ENCODE measurements at regions not wholly inside any gene's neighbourhood (a gene's known extent, or its start where the extent isn't known, plus 50 kb on each side); places are given as distances from the start of the nearest gene placed in this dataset.
"Not testable (repeated sequence)": the region's sequence is repeated elsewhere in the genome, so short reads cannot be mapped to it uniquely, and the experiment has no call there.

DNA sequence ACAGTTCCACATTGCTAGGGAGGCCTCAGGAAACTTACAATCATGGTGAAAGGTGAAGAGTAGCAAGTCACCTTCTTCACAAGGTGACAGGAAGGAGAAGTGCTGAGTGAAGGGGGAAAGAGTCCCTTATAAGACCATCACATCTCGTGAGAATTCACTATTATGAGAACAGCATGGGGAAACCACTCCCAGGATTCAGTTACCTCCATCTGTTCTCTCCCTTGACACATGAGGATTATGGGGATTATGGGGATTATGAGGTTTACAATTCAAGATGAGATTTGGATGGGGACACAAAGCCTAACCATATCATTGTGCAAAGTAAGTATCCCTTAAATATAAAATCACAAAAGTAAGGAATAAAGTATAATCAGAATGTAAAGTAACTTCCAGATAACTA lies 375.9 kb upstream of the NAALADL2 start:
- Mint-ChIP-seq H3K4me3 (ENCODE audit: low read depth) (no peak overlapping the region), H3K27me3 (ENCODE audit: low read depth) (no peaks in the 10 kb centered on the region), H3K9me3 (no peaks in the 10 kb centered on the region), H3K27ac (no peak overlapping the region), H3K4me1 (ENCODE audit: low read depth) (no peaks in the 10 kb centered on the region), H3K36me3 (ENCODE audit: low read depth) (no peaks in the 10 kb centered on the region)
- DNase-seq (ENCODE audit: low spot score) = no peak
- intact Hi-C loops (cut with micrococcal nuclease) = no loop called here

DNA sequence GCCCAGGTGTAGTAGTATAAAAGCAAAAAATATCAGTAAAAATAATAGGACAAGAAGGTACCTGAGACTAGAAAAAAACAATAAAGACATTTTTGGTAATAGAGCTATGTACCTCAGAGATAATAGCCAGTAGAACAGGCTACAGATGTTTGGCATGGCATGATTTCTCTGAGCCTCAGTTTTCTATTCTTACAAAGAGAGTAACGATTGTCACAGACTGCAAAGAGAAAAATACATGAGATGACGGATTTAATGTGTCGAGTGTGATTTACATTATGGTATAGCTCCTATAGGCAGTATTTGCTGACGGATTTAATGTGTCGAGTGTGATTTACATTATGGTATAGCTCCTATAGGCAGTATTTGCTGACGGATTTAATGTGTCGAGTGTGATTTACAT lies 375.3 kb upstream of the NAALADL2 start:
- H3K36me3 Mint-ChIP-seq (ENCODE audit: low read depth); H3K27ac Mint-ChIP-seq; DNase-seq (ENCODE audit: low spot score); H3K4me3 Mint-ChIP-seq (ENCODE audit: low read depth); intact Hi-C loops (cut with micrococcal nuclease); H3K27me3 Mint-ChIP-seq (ENCODE audit: low read depth); H3K4me1 Mint-ChIP-seq (ENCODE audit: low read depth); H3K9me3 Mint-ChIP-seq: not testable (repeated sequence)

DNA sequence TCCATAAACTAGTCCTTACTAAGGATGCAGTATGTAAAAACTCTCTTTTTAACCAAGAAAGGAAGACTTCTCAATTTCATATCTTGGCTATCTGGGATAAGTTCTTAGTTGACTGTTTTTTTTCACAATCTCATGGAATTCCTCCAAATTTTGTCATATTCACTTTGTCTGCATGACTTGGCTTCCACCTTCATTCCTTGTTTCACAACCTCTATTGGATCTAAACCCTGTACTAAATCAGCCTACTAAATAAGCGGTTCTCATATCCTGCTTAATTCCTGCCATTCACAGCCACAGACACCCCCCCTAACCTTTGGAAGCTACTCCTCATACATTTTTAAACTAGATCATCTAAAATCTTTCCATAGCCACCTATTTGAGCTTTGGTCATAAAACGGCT lies 370.6 kb upstream of the NAALADL2 start:
- Mint-ChIP-seq H3K27ac (no peak overlapping the region), H3K9me3 (peaks cover 6% of the 10 kb centered on the region), H3K4me1 (ENCODE audit: low read depth) (no peaks in the 10 kb centered on the region), H3K4me3 (ENCODE audit: low read depth) (no peak overlapping the region), H3K27me3 (ENCODE audit: low read depth) (no peaks in the 10 kb centered on the region), H3K36me3 (ENCODE audit: low read depth) (no peaks in the 10 kb centered on the region)
- intact Hi-C loops (cut with micrococcal nuclease) = no loop called here
- no peak for DNase-seq (ENCODE audit: low spot score)

DNA sequence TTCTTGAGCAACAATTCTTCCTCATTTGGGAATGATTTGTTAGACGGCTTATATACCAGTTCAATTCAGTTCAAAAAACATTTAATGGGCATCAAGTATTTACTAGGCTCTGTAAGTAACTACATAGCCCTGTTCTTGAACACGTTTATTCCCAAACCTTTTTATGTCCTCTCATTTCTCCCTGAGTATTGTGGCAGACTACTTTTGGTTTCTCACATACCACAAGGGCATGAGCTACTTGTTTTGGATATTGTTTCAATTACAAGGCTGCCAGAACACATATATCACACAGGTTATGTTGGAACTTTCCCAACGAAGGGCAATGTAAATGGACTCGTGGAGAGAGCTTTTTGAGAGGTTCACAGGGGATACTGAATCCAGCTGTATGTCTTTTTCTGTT lies 363.8 kb upstream of the NAALADL2 start:
- Mint-ChIP-seq H3K4me3 (ENCODE audit: low read depth) (no peak overlapping the region), H3K36me3 (ENCODE audit: low read depth) (no peaks in the 10 kb centered on the region), H3K4me1 (ENCODE audit: low read depth) (no peaks in the 10 kb centered on the region), H3K27ac (no peak overlapping the region), H3K27me3 (ENCODE audit: low read depth) (no peaks in the 10 kb centered on the region), H3K9me3 (peaks cover 2% of the 10 kb centered on the region)
- intact Hi-C loops (cut with micrococcal nuclease) = no loop called here
- DNase-seq (ENCODE audit: low spot score) = no peak

DNA sequence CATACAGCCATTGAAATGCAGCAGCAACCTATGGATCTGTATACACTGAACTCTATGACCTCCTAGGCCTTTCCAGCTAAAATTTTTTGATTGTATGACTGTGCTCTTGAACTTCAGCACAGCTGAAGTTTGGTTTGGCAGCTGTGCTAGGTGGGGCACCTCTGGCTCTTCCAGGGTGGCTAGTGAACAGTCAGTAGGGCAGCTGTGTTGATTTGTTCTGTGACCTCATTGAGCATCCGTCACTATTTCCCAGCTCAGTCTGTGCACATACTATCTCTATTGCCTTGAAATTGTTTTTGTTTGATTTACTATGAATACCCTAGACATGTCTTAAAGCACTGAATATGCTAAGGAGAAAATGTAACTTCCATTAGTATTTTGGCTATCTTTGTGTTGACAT lies 363.2 kb upstream of the NAALADL2 start:
- DNase-seq (ENCODE audit: low spot score) = no peak
- Mint-ChIP-seq H3K4me1 (ENCODE audit: low read depth) (no peaks in the 10 kb centered on the region), H3K9me3 (no peaks in the 10 kb centered on the region), H3K27ac (no peak overlapping the region), H3K4me3 (ENCODE audit: low read depth) (no peak overlapping the region), H3K27me3 (ENCODE audit: low read depth) (no peaks in the 10 kb centered on the region), H3K36me3 (ENCODE audit: low read depth) (no peaks in the 10 kb centered on the region)
- intact Hi-C loops (cut with micrococcal nuclease) = no loop called here

DNA sequence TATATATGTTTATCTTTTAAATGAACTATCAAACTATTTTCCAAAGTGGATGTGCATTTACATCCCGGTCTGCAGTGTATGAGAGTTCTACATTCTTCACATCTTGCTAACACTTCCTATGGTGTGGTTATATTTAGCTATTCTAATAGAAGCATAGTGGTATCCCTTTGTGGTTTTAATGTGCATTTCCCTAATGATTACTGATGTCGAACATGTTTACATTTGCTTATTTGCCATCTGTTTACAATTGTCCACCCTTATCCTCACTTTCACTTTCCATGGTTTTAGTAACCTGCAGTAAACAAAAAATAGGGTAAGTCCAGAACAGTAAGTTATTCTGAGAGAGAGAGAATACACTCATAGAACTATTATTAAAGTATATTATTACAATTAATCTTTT lies 360.5 kb upstream of the NAALADL2 start:
- no peaks in the 10 kb centered on the region for H3K36me3 Mint-ChIP-seq (ENCODE audit: low read depth)
- no peak overlapping the region for H3K4me3 Mint-ChIP-seq (ENCODE audit: low read depth)
- no peaks in the 10 kb centered on the region for H3K27me3 Mint-ChIP-seq (ENCODE audit: low read depth)
- no peak overlapping the region for H3K27ac Mint-ChIP-seq
- H3K4me1 Mint-ChIP-seq (ENCODE audit: low read depth) = no peaks in the 10 kb centered on the region
- no peak for DNase-seq (ENCODE audit: low spot score)
- intact Hi-C loops (cut with micrococcal nuclease) = no loop called here
- H3K9me3 Mint-ChIP-seq = no peaks in the 10 kb centered on the region

DNA sequence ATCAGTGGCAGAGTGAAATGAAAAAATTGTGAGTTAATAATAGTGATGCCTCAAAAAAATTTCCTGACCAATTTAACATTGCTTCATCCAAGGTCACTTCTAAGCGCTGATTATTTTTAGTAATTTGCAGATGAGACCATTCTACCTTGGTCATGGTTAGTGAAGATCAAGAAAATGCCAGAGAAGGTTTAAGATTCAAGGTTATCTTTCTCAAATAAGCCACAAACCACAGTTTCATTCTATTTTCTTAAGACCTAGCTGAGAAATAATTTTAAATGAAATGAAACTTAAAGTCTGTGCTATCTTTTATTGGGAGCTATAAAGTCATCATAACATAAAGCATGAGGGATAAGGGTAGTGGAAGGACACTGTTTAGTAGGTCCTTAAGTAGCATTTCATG lies 353.9 kb upstream of the NAALADL2 start:
- no peaks in the 10 kb centered on the region for H3K9me3 Mint-ChIP-seq
- H3K4me1 Mint-ChIP-seq (ENCODE audit: low read depth) = no peaks in the 10 kb centered on the region
- intact Hi-C loops (cut with micrococcal nuclease) = no loop called here
- no peak overlapping the region for H3K27ac Mint-ChIP-seq
- DNase-seq (ENCODE audit: low spot score) = no peak
- no peaks in the 10 kb centered on the region for H3K27me3 Mint-ChIP-seq (ENCODE audit: low read depth)
- H3K4me3 Mint-ChIP-seq (ENCODE audit: low read depth) = no peak overlapping the region
- no peaks in the 10 kb centered on the region for H3K36me3 Mint-ChIP-seq (ENCODE audit: low read depth)

DNA sequence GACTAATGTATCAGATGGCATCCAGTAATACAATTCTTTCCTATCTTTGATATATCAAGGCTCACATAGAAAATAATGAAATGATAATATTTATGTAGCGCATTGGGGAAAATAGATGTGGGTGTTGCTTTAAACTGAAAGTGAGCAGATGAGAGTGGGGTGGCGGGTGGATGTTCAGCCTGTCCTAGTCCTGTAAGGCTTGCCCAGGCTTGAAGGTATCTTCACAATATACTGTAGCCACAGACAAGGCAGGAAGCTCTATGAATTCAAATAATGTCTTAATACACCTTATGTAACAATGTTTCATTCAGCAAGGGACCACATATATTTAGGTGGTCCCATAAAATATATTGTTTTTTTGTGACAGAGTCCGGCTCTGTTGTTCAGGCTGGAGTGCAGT lies 334.9 kb upstream of the NAALADL2 start:
- H3K4me3 Mint-ChIP-seq (ENCODE audit: low read depth) = no peak overlapping the region
- no peak overlapping the region for H3K27ac Mint-ChIP-seq
- H3K4me1 Mint-ChIP-seq (ENCODE audit: low read depth) = no peaks in the 10 kb centered on the region
- no peaks in the 10 kb centered on the region for H3K36me3 Mint-ChIP-seq (ENCODE audit: low read depth)
- H3K27me3 Mint-ChIP-seq (ENCODE audit: low read depth) = no peaks in the 10 kb centered on the region
- intact Hi-C loops (cut with micrococcal nuclease) = no loop called here
- H3K9me3 Mint-ChIP-seq = no peaks in the 10 kb centered on the region
- DNase-seq (ENCODE audit: low spot score) = no peak

DNA sequence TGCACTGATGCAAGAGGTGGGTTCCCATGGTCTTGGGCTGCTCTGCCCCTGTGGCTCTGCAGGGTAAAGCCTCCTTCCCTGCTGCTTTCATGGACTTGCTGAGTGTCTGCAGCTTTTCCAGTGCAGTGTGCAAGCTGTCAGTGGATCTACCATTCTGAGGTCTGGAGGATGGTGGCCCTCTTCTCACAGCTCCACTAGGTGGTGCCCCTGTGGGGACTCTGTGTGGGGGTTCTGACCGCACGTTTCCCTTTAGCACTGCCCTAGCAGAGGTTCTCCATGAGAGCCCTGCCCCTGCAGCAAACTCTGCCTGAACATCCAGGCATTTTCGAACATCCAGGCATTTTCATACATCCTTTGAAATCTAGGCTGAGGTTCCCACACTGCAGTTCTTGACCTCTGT lies 329.8 kb upstream of the NAALADL2 start:
- Mint-ChIP-seq H3K27ac (no peak overlapping the region), H3K36me3 (ENCODE audit: low read depth) (no peaks in the 10 kb centered on the region), H3K27me3 (ENCODE audit: low read depth) (no peaks in the 10 kb centered on the region), H3K4me3 (ENCODE audit: low read depth) (no peak overlapping the region), H3K4me1 (ENCODE audit: low read depth) (no peaks in the 10 kb centered on the region), H3K9me3 (peaks cover 4% of the 10 kb centered on the region)
- intact Hi-C loops (cut with micrococcal nuclease) = no loop called here
- DNase-seq (ENCODE audit: low spot score) = no peak

DNA sequence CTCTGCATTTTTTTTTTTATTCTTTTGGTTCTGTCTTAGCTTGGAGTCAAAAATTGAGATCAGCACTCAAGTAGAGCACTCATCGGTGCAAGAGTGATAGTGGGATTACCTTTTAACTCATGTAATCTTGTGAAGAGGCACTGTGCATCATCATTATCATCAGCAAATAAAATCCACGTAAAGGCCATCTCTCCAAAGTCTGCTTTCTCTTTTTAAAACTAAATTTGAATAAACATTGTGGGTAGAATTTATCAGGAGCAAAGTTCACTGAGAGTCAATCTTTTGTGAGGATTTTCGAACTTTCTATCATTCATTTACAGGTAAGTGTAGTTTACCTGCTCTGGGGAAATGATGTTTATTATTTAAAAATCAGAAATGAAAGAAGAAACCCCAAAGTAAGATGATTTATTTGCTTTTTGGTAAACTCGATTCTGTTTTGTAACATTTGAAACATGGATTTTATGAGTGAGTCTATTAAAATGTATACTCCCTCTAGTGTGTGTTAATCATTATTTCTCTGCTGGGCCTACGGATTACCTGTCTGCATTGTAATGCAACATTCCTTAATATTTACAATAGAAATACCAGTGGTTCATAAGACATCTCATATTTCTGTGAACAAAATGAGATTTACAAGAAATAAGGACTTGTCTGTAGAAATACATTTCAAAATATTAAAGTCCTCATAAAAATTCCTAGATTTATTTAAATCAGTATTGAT lies 327.7 kb upstream of the NAALADL2 start:
- intact Hi-C loops (cut with micrococcal nuclease) = no loop called here
- DNase-seq (ENCODE audit: low spot score) = no peak
- Mint-ChIP-seq H3K4me3 (ENCODE audit: low read depth) (no peak overlapping the region), H3K9me3 (peaks cover 4% of the 10 kb centered on the region), H3K27me3 (ENCODE audit: low read depth) (no peaks in the 10 kb centered on the region), H3K27ac (no peak overlapping the region), H3K4me1 (ENCODE audit: low read depth) (no peaks in the 10 kb centered on the region), H3K36me3 (ENCODE audit: low read depth) (no peaks in the 10 kb centered on the region)

DNA sequence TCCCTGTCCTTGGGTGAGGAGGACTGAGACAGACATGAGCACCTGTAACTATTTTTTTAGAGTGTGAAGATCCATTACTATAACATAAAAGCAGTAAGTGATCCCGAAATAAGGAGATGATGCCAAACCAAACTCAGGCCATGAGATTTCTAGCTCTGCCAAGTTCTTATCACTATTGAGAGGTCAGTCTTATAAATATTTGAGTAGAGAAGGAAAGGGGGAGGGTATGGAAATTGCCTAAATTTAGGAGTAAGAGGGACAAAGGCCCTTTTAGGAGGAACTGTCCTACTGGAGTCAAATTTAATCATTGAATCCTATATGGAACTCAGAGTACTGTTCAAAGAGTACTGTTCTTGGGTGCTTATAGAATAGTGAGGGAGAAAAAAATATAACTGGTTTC lies 326.9 kb upstream of the NAALADL2 start:
- Mint-ChIP-seq H3K9me3 (peaks cover 4% of the 10 kb centered on the region), H3K27ac (no peak overlapping the region), H3K4me3 (ENCODE audit: low read depth) (no peak overlapping the region), H3K27me3 (ENCODE audit: low read depth) (no peaks in the 10 kb centered on the region), H3K4me1 (ENCODE audit: low read depth) (no peaks in the 10 kb centered on the region), H3K36me3 (ENCODE audit: low read depth) (no peaks in the 10 kb centered on the region)
- no peak for DNase-seq (ENCODE audit: low spot score)
- intact Hi-C loops (cut with micrococcal nuclease) = no loop called here

DNA sequence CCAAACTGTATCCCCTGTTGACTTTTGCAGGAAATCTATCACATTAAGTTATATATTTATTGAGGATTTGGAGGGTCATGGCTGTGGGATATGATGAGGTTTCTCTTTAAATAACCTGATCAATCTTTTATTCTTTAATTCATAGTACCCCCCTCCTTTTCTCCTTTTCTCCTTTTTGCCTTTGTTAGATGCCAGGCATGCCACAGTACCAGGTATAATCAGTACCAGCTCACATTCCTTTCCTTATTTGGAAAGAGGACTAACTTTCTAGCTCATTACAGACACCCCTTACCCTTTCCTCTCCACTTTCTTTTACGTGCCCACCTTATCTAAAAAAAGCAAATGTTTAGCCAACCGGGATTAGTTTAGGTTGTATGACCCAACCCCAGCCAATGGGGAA lies 326.4 kb upstream of the NAALADL2 start:
- Mint-ChIP-seq H3K4me1 (ENCODE audit: low read depth) (no peaks in the 10 kb centered on the region), H3K27me3 (ENCODE audit: low read depth) (no peaks in the 10 kb centered on the region), H3K4me3 (ENCODE audit: low read depth) (no peak overlapping the region), H3K9me3 (peaks cover 4% of the 10 kb centered on the region), H3K27ac (no peak overlapping the region), H3K36me3 (ENCODE audit: low read depth) (no peaks in the 10 kb centered on the region)
- intact Hi-C loops (cut with micrococcal nuclease) = no loop called here
- DNase-seq (ENCODE audit: low spot score) = no peak

DNA sequence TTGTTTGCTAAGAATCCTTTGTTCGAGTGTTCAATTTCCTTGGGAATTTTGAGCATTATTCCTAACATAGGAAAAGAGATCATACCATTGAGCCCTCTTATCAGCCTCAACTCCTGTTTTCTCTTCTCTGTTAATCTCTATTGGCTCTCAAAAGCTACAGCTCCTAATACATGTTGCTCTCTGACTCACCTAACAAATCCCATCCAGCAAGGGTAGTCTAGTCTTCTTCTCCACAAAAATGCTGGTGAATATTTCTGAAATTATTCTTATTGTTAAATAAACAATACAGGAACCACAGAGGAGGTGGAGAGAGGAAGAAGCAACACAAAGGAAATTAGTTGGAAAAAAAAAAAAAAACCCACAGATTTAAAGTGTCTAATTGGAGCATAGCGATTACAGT lies 325.8 kb upstream of the NAALADL2 start:
- Mint-ChIP-seq H3K27ac (no peak overlapping the region), H3K27me3 (ENCODE audit: low read depth) (no peaks in the 10 kb centered on the region), H3K36me3 (ENCODE audit: low read depth) (no peaks in the 10 kb centered on the region), H3K4me1 (ENCODE audit: low read depth) (no peaks in the 10 kb centered on the region), H3K4me3 (ENCODE audit: low read depth) (no peak overlapping the region), H3K9me3 (peaks cover 4% of the 10 kb centered on the region)
- DNase-seq (ENCODE audit: low spot score) = no peak
- intact Hi-C loops (cut with micrococcal nuclease) = no loop called here

DNA sequence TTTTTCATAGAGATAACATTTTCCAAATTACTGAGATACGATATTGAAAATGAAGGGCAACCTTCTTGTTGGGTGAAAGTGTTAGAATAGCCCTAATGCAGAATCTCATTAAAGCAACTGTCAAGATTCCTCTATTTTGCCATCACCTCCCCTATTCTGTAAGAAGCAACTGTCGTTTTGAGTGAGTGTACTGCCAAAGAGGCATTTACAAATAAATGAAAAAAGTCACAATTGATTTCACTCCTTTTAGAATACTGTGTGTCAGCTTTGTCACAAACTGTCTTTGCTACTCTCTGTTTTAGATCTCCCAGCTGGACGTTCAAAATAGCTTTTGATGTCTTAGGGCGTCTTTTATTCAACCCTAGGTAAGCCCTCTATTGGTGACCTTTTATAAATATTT lies 322.8 kb upstream of the NAALADL2 start:
- Mint-ChIP-seq H3K27ac (no peak overlapping the region), H3K9me3 (no peaks in the 10 kb centered on the region), H3K36me3 (ENCODE audit: low read depth) (no peaks in the 10 kb centered on the region), H3K4me1 (ENCODE audit: low read depth) (no peaks in the 10 kb centered on the region), H3K4me3 (ENCODE audit: low read depth) (no peak overlapping the region), H3K27me3 (ENCODE audit: low read depth) (no peaks in the 10 kb centered on the region)
- DNase-seq (ENCODE audit: low spot score) = no peak
- intact Hi-C loops (cut with micrococcal nuclease) = no loop called here

Measured in activated T-helper 2 cell treated with anti-CD3 and anti-CD28 coated beads, Interferon-gamma antibody, Interleukin-2, Interleukin-4, amounts not matched to agents 10 μg/mL and 5 μg/mL and 100 μg/mL, durations not matched to agents 14 hours and 24 hours and 36 hours (primary cell).